SJSA1 (cell line): ENCODE measurements at regions not wholly inside any gene's neighbourhood (a gene's known extent, or its start where the extent isn't known, plus 50 kb on each side); places are given as distances from the start of the nearest gene placed in this dataset.
"Not testable (repeated sequence)": the region's sequence is repeated elsewhere in the genome, so short reads cannot be mapped to it uniquely, and the experiment has no call there.

ENCODE experiments used
- DNase-seq, 2 experiments: peaks; one replicate each; pipeline ENCODE4 v3.0.0-alpha.2; 2015 to 2020; ENCODE audit warnings: low spot score in 2 of 2, low read depth in 1 of 2
- H3K27ac ChIP-seq: fragments of 250-450 bp; sonication (Bioruptor Pico); 2 replicates; pipeline ENCODE4 v1.5.1; 2020; ENCODE audit warnings: mild to moderate bottlenecking, moderate library complexity
- H3K27me3 ChIP-seq: fragments of 250-450 bp; sonication (Bioruptor Pico); replicated peaks from 2 replicates; pipeline ENCODE4 v1.5.1; 2020; ENCODE audit warnings: mild to moderate bottlenecking, moderate library complexity
- H3K36me3 ChIP-seq: fragments of 250-450 bp; sonication (Bioruptor Pico); 2 replicates; pipeline ENCODE4 v1.5.1; 2020; ENCODE audit warnings: mild to moderate bottlenecking
- H3K4me1 ChIP-seq: fragments of 250-450 bp; sonication (Bioruptor Pico); replicated peaks from 2 replicates; pipeline ENCODE4 v1.6.1; 2021; ENCODE audit warnings: mild to moderate bottlenecking
- H3K4me3 ChIP-seq: fragments of 250-450 bp; sonication (Bioruptor Pico); 2 replicates; pipeline ENCODE4 v1.5.1; 2020; ENCODE audit warnings: mild to moderate bottlenecking
- H3K9me3 ChIP-seq: fragments of 250-450 bp; sonication (Bioruptor Pico); replicated peaks from 2 replicates; pipeline ENCODE4 v1.5.1; 2020; ENCODE audit warnings: mild to moderate bottlenecking

- H3K9me3 ChIP-seq: no peaks in the 10 kb centered on the region
- peak overlapping the region; percentile 49; the same call in 1 of the 2 replicates for H3K27ac ChIP-seq
- no peaks in the 10 kb centered on the region for H3K27me3 ChIP-seq
- no peak overlapping the region for H3K4me3 ChIP-seq
- H3K4me1 ChIP-seq: peaks cover 34% of the 10 kb centered on the region
- peak in 1 of 2 experiments; percentile 35 for DNase-seq
- H3K36me3 ChIP-seq: no peaks in the 10 kb centered on the region
These were observed 93.2 kb upstream of the MYL10 start for GRCh38 chr7:101722247-101722646.

GRCh38 chr7:101723835-101724234 lies 93.6 kb upstream of the CUX1 start:
- DNase-seq: no peak
- Histone ChIP-seq H3K27me3 (no peaks in the 10 kb centered on the region), H3K4me1 (peaks cover 30% of the 10 kb centered on the region), H3K4me3 (no peak overlapping the region), H3K9me3 (no peaks in the 10 kb centered on the region), H3K27ac (no peak overlapping the region), H3K36me3 (no peaks in the 10 kb centered on the region)

- Histone ChIP-seq H3K36me3 (no peaks in the 10 kb centered on the region), H3K9me3 (no peaks in the 10 kb centered on the region), H3K27ac (no peak overlapping the region), H3K4me1 (peaks cover 33% of the 10 kb centered on the region), H3K4me3 (no peak overlapping the region), H3K27me3 (no peaks in the 10 kb centered on the region)
- no peak for DNase-seq
These were observed 92.5 kb upstream of the CUX1 start for GRCh38 chr7:101724957-101725356.

GRCh38 chr7:101725921-101726320 lies 91.5 kb upstream of the CUX1 start:
- Histone ChIP-seq H3K36me3 (no peaks in the 10 kb centered on the region), H3K4me1 (peaks cover 42% of the 10 kb centered on the region), H3K9me3 (no peaks in the 10 kb centered on the region), H3K27me3 (no peaks in the 10 kb centered on the region), H3K4me3 (no peak overlapping the region), H3K27ac (no peak overlapping the region)
- DNase-seq: no peak

GRCh38 chr7:101727184-101727583 lies 90.2 kb upstream of the CUX1 start:
- H3K9me3 ChIP-seq: no peaks in the 10 kb centered on the region
- peaks cover 38% of the 10 kb centered on the region for H3K4me1 ChIP-seq
- no peak overlapping the region for H3K27ac ChIP-seq
- no peaks in the 10 kb centered on the region for H3K36me3 ChIP-seq
- DNase-seq: no peak
- H3K27me3 ChIP-seq: no peaks in the 10 kb centered on the region
- no peak overlapping the region for H3K4me3 ChIP-seq

GRCh38 chr7:101728128-101728527 lies 89.3 kb upstream of the CUX1 start:
- no peaks in the 10 kb centered on the region for H3K36me3 ChIP-seq
- no peaks in the 10 kb centered on the region for H3K9me3 ChIP-seq
- H3K4me1 ChIP-seq: peaks cover 30% of the 10 kb centered on the region
- H3K27me3 ChIP-seq: no peaks in the 10 kb centered on the region
- peak overlapping the region; percentile 73 for H3K27ac ChIP-seq
- H3K4me3 ChIP-seq: no peak overlapping the region
- DNase-seq: no peak

GRCh38 chr7:101728873-101729240 lies 88.6 kb upstream of the CUX1 start:
- H3K36me3 ChIP-seq, H3K9me3 ChIP-seq, DNase-seq, H3K27me3 ChIP-seq, H3K4me3 ChIP-seq: not testable (repeated sequence)
- peaks cover 35% of the 10 kb centered on the region for H3K4me1 ChIP-seq
- peak overlapping the region; percentile 73 for H3K27ac ChIP-seq

GRCh38 chr7:101729241-101729883 lies 88.1 kb upstream of the CUX1 start:
- Histone ChIP-seq H3K4me3 (no peak overlapping the region), H3K27me3 (no peaks in the 10 kb centered on the region), H3K9me3 (no peaks in the 10 kb centered on the region), H3K4me1 (peaks cover 35% of the 10 kb centered on the region), H3K27ac (peak overlapping the region; percentile 83), H3K36me3 (no peaks in the 10 kb centered on the region)
- DNase-seq: peak; percentile 94 to 97

- DNase-seq: no peak
- Histone ChIP-seq H3K4me3 (no peak overlapping the region), H3K36me3 (no peaks in the 10 kb centered on the region), H3K9me3 (no peaks in the 10 kb centered on the region), H3K4me1 (peaks cover 35% of the 10 kb centered on the region), H3K27me3 (no peaks in the 10 kb centered on the region), H3K27ac (no peak overlapping the region)
These were observed 85.8 kb upstream of the CUX1 start for GRCh38 chr7:101731502-101732084.

- H3K36me3 ChIP-seq: no peaks in the 10 kb centered on the region
- H3K27me3 ChIP-seq: no peaks in the 10 kb centered on the region
- 0 out of 2 replicates have a peak overlapping the region, but pooled peaks have one; percentile 15 for H3K4me3 ChIP-seq
- H3K4me1 ChIP-seq: peaks cover 23% of the 10 kb centered on the region
- H3K9me3 ChIP-seq: no peaks in the 10 kb centered on the region
- DNase-seq: peak in 1 of 2 experiments; percentile 57
- no peak overlapping the region for H3K27ac ChIP-seq
These were observed 83.5 kb upstream of the CUX1 start for GRCh38 chr7:101733713-101734475.

- no peaks in the 10 kb centered on the region for H3K9me3 ChIP-seq
- no peaks in the 10 kb centered on the region for H3K36me3 ChIP-seq
- no peaks in the 10 kb centered on the region for H3K27me3 ChIP-seq
- no peak overlapping the region for H3K4me3 ChIP-seq
- DNase-seq: no peak
- H3K4me1 ChIP-seq: peaks cover 9% of the 10 kb centered on the region
- no peak overlapping the region for H3K27ac ChIP-seq
These were observed 81.3 kb upstream of the CUX1 start for GRCh38 chr7:101736084-101736483.

GRCh38 chr7:101739775-101740398 lies 77.5 kb upstream of the CUX1 start:
- 0 out of 2 replicates have a peak, but pooled peaks cover 9% of the 10 kb centered on the region for H3K27me3 ChIP-seq
- no peak overlapping the region for H3K4me3 ChIP-seq
- no peak overlapping the region for H3K27ac ChIP-seq
- H3K4me1 ChIP-seq: peaks cover 14% of the 10 kb centered on the region
- DNase-seq: no peak
- H3K36me3 ChIP-seq: no peaks in the 10 kb centered on the region
- no peaks in the 10 kb centered on the region for H3K9me3 ChIP-seq

GRCh38 chr7:101740981-101741725 lies 76.3 kb upstream of the CUX1 start:
- Histone ChIP-seq H3K27me3 (0 out of 2 replicates have a peak, but pooled peaks cover 9% of the 10 kb centered on the region), H3K9me3 (no peaks in the 10 kb centered on the region), H3K36me3 (no peaks in the 10 kb centered on the region), H3K4me3 (no peak overlapping the region), H3K4me1 (peaks cover 14% of the 10 kb centered on the region), H3K27ac (no peak overlapping the region)
- no peak for DNase-seq
